ENCODE measurements at regions not wholly inside any gene's neighbourhood (a gene's known extent, or its start where the extent isn't known, plus 50 kb on each side); places are given as distances from the start of the nearest gene placed in this dataset.

- Histone ChIP-seq H3K4me1 (ENCODE audit: insufficient read depth, low read length) (peaks cover 4% of the 10 kb centered on the region; the same call in 1 of the 2 replicates), H3K27ac (ENCODE audit: low read depth, low read length) (no peak overlapping the region), H3K4me3 (ENCODE audit: low read length) (peak overlapping the region; percentile 36), H3K27me3 (ENCODE audit: insufficient read depth, low read length) (peaks cover 4% of the 10 kb centered on the region; the same call in 1 of the 2 replicates), H3K36me3 (ENCODE audit: insufficient read depth, low read length) (no peaks in the 10 kb centered on the region), H3K9ac (ENCODE audit: low read depth, low read length) (no peak overlapping the region), H3K9me3 (ENCODE audit: insufficient read depth, low read depth, low read length) (no peaks in the 10 kb centered on the region)
- WGBS: 30% methylated on average over 7 of the region's 7 CpGs
Measured at GRCh38 chr11:86193297-86194095, 51.1 kb upstream of the EED start.

- H3K4me1 ChIP-seq (ENCODE audit: insufficient read depth, low read length): peaks cover 4% of the 10 kb centered on the region; the same call in 1 of the 2 replicates
- H3K9me3 ChIP-seq (ENCODE audit: insufficient read depth, low read depth, low read length): no peaks in the 10 kb centered on the region
- H3K27me3 ChIP-seq (ENCODE audit: insufficient read depth, low read length): peaks cover 4% of the 10 kb centered on the region; the same call in 1 of the 2 replicates
- 100% methylated on average over 1 of the region's 1 CpG for WGBS
- no peak overlapping the region for H3K4me3 ChIP-seq (ENCODE audit: low read length)
- H3K27ac ChIP-seq (ENCODE audit: low read depth, low read length): no peak overlapping the region
- H3K36me3 ChIP-seq (ENCODE audit: insufficient read depth, low read length): no peaks in the 10 kb centered on the region
- no peak overlapping the region for H3K9ac ChIP-seq (ENCODE audit: low read depth, low read length)
Measured at GRCh38 chr11:86192519-86193257, 51.9 kb upstream of the EED start.

GRCh38 chr11:86191874-86192273 is 52.7 kb upstream of the EED start:
- H3K27ac ChIP-seq (ENCODE audit: low read depth, low read length): no peak overlapping the region
- H3K9ac ChIP-seq (ENCODE audit: low read depth, low read length): no peak overlapping the region
- no peak overlapping the region for H3K4me3 ChIP-seq (ENCODE audit: low read length)
- H3K36me3 ChIP-seq (ENCODE audit: insufficient read depth, low read length): no peaks in the 10 kb centered on the region
- H3K4me1 ChIP-seq (ENCODE audit: insufficient read depth, low read length): peaks cover 4% of the 10 kb centered on the region; the same call in 1 of the 2 replicates
- no peaks in the 10 kb centered on the region for H3K9me3 ChIP-seq (ENCODE audit: insufficient read depth, low read depth, low read length)
- peaks cover 4% of the 10 kb centered on the region; the same call in 1 of the 2 replicates for H3K27me3 ChIP-seq (ENCODE audit: insufficient read depth, low read length)
- WGBS: 88% methylated on average over 1 of the region's 1 CpG

- Histone ChIP-seq H3K9me3 (ENCODE audit: insufficient read depth, low read depth, low read length) (no peaks in the 10 kb centered on the region), H3K9ac (ENCODE audit: low read depth, low read length) (no peak overlapping the region), H3K4me1 (ENCODE audit: insufficient read depth, low read length) (no peaks in the 10 kb centered on the region), H3K27ac (ENCODE audit: low read depth, low read length) (no peak overlapping the region), H3K4me3 (ENCODE audit: low read length) (no peak overlapping the region), H3K27me3 (ENCODE audit: insufficient read depth, low read length) (peaks cover 2% of the 10 kb centered on the region; the same call in 1 of the 2 replicates), H3K36me3 (ENCODE audit: insufficient read depth, low read length) (no peaks in the 10 kb centered on the region)
- 90% methylated on average over 2 of the region's 2 CpGs for WGBS
Measured at GRCh38 chr11:86187027-86187426, 57.5 kb upstream of the EED start.

- Histone ChIP-seq H3K4me3 (ENCODE audit: low read length) (no peak overlapping the region), H3K9me3 (ENCODE audit: insufficient read depth, low read depth, low read length) (no peaks in the 10 kb centered on the region), H3K27ac (ENCODE audit: low read depth, low read length) (no peak overlapping the region), H3K36me3 (ENCODE audit: insufficient read depth, low read length) (no peaks in the 10 kb centered on the region), H3K27me3 (ENCODE audit: insufficient read depth, low read length) (no peaks in the 10 kb centered on the region), H3K4me1 (ENCODE audit: insufficient read depth, low read length) (no peaks in the 10 kb centered on the region), H3K9ac (ENCODE audit: low read depth, low read length) (no peak overlapping the region)
- 88% methylated on average over 4 of the region's 4 CpGs for WGBS
Measured at GRCh38 chr11:86186386-86186785, 58.2 kb upstream of the EED start.

GRCh38 chr11:86185381-86185750 is 59.2 kb upstream of the EED start:
- H3K36me3 ChIP-seq (ENCODE audit: insufficient read depth, low read length): no peaks in the 10 kb centered on the region
- no peaks in the 10 kb centered on the region for H3K4me1 ChIP-seq (ENCODE audit: insufficient read depth, low read length)
- WGBS: 100% methylated on average over 1 of the region's 2 CpGs
- H3K27me3 ChIP-seq (ENCODE audit: insufficient read depth, low read length): no peaks in the 10 kb centered on the region
- H3K27ac ChIP-seq (ENCODE audit: low read depth, low read length): no peak overlapping the region
- H3K4me3 ChIP-seq (ENCODE audit: low read length): no peak overlapping the region
- no peaks in the 10 kb centered on the region for H3K9me3 ChIP-seq (ENCODE audit: insufficient read depth, low read depth, low read length)
- no peak overlapping the region for H3K9ac ChIP-seq (ENCODE audit: low read depth, low read length)

GRCh38 chr11:86184728-86185380 is 59.7 kb upstream of the EED start:
- H3K9me3 ChIP-seq (ENCODE audit: insufficient read depth, low read depth, low read length): no peaks in the 10 kb centered on the region
- H3K4me1 ChIP-seq (ENCODE audit: insufficient read depth, low read length): no peaks in the 10 kb centered on the region
- H3K36me3 ChIP-seq (ENCODE audit: insufficient read depth, low read length): no peaks in the 10 kb centered on the region
- 95% methylated on average over 5 of the region's 5 CpGs for WGBS
- no peaks in the 10 kb centered on the region for H3K27me3 ChIP-seq (ENCODE audit: insufficient read depth, low read length)
- no peak overlapping the region for H3K4me3 ChIP-seq (ENCODE audit: low read length)
- H3K27ac ChIP-seq (ENCODE audit: low read depth, low read length): no peak overlapping the region
- H3K9ac ChIP-seq (ENCODE audit: low read depth, low read length): no peak overlapping the region

- no peaks in the 10 kb centered on the region for H3K36me3 ChIP-seq (ENCODE audit: insufficient read depth, low read length)
- no peaks in the 10 kb centered on the region for H3K4me1 ChIP-seq (ENCODE audit: insufficient read depth, low read length)
- no peaks in the 10 kb centered on the region for H3K27me3 ChIP-seq (ENCODE audit: insufficient read depth, low read length)
- no peak overlapping the region for H3K27ac ChIP-seq (ENCODE audit: low read depth, low read length)
- no peaks in the 10 kb centered on the region for H3K9me3 ChIP-seq (ENCODE audit: insufficient read depth, low read depth, low read length)
- H3K4me3 ChIP-seq (ENCODE audit: low read length): no peak overlapping the region
- WGBS: 81% methylated on average over 2 of the region's 2 CpGs
- no peak overlapping the region for H3K9ac ChIP-seq (ENCODE audit: low read depth, low read length)
Measured at GRCh38 chr11:86183694-86184093, 60.9 kb upstream of the EED start.

GRCh38 chr11:86182976-86183584 is 61.5 kb upstream of the EED start:
- Histone ChIP-seq H3K4me3 (ENCODE audit: low read length) (no peak overlapping the region), H3K27me3 (ENCODE audit: insufficient read depth, low read length) (no peaks in the 10 kb centered on the region), H3K36me3 (ENCODE audit: insufficient read depth, low read length) (no peaks in the 10 kb centered on the region), H3K27ac (ENCODE audit: low read depth, low read length) (no peak overlapping the region), H3K9ac (ENCODE audit: low read depth, low read length) (no peak overlapping the region), H3K4me1 (ENCODE audit: insufficient read depth, low read length) (no peaks in the 10 kb centered on the region), H3K9me3 (ENCODE audit: insufficient read depth, low read depth, low read length) (no peaks in the 10 kb centered on the region)
- WGBS: 88% methylated on average over 8 of the region's 8 CpGs

- H3K9me3 ChIP-seq (ENCODE audit: insufficient read depth, low read depth, low read length): no peaks in the 10 kb centered on the region
- H3K4me1 ChIP-seq (ENCODE audit: insufficient read depth, low read length): no peaks in the 10 kb centered on the region
- H3K36me3 ChIP-seq (ENCODE audit: insufficient read depth, low read length): no peaks in the 10 kb centered on the region
- WGBS: 62% methylated on average over 3 of the region's 4 CpGs
- no peak overlapping the region for H3K4me3 ChIP-seq (ENCODE audit: low read length)
- H3K27me3 ChIP-seq (ENCODE audit: insufficient read depth, low read length): no peaks in the 10 kb centered on the region
- H3K9ac ChIP-seq (ENCODE audit: low read depth, low read length): no peak overlapping the region
- H3K27ac ChIP-seq (ENCODE audit: low read depth, low read length): no peak overlapping the region
Measured at GRCh38 chr11:86181379-86181778, 63.2 kb upstream of the EED start.

- Histone ChIP-seq H3K9ac (ENCODE audit: low read depth, low read length) (no peak overlapping the region), H3K4me1 (ENCODE audit: insufficient read depth, low read length) (no peaks in the 10 kb centered on the region), H3K36me3 (ENCODE audit: insufficient read depth, low read length) (no peaks in the 10 kb centered on the region), H3K9me3 (ENCODE audit: insufficient read depth, low read depth, low read length) (no peaks in the 10 kb centered on the region), H3K4me3 (ENCODE audit: low read length) (no peak overlapping the region), H3K27me3 (ENCODE audit: insufficient read depth, low read length) (no peaks in the 10 kb centered on the region), H3K27ac (ENCODE audit: low read depth, low read length) (no peak overlapping the region)
- WGBS: 92% methylated on average over 3 of the region's 4 CpGs
Measured at GRCh38 chr11:86180851-86181250, 63.7 kb upstream of the EED start.

Measured in HUES64 (cell line).